ENCODE measurements at regions not wholly inside any gene's neighbourhood (a gene's known extent, or its start where the extent isn't known, plus 50 kb on each side); places are given as distances from the start of the nearest gene placed in this dataset.

DNA sequence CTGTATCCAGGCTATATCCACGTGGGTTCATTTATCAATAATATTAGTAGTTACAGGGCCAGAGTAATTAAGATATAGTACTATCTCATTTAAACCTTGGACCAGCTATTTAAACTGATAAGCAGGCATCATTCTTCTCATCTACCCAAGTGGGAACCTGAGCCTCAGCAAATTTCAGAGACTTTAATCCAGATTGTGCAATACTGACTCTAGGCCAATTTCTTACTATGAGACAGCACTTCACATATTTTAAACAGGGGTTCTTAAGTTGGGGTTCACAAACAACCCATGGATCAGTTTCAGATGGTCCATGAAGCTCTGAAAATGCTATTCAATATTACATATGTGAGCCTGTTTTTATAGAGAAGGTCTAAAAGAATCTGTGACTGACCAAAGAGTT is 302.7 kb upstream of the PSMD7 start:
- DNase-seq (ENCODE audit: low read depth) = no peak
- H3K4me3 ChIP-seq (ENCODE audit: low read depth, low read length) = no peak overlapping the region
- TF ChIP-seq, protein P1, sequence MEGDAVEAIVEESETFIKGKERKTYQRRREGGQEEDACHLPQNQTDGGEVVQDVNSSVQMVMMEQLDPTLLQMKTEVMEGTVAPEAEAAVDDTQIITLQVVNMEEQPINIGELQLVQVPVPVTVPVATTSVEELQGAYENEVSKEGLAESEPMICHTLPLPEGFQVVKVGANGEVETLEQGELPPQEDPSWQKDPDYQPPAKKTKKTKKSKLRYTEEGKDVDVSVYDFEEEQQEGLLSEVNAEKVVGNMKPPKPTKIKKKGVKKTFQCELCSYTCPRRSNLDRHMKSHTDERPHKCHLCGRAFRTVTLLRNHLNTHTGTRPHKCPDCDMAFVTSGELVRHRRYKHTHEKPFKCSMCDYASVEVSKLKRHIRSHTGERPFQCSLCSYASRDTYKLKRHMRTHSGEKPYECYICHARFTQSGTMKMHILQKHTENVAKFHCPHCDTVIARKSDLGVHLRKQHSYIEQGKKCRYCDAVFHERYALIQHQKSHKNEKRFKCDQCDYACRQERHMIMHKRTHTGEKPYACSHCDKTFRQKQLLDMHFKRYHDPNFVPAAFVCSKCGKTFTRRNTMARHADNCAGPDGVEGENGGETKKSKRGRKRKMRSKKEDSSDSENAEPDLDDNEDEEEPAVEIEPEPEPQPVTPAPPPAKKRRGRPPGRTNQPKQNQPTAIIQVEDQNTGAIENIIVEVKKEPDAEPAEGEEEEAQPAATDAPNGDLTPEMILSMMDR (IDR thresholded peaks at IDR 0.05; ENCODE audit: control insufficient read depth, extremely low read depth, insufficient read depth) = no peak

DNA sequence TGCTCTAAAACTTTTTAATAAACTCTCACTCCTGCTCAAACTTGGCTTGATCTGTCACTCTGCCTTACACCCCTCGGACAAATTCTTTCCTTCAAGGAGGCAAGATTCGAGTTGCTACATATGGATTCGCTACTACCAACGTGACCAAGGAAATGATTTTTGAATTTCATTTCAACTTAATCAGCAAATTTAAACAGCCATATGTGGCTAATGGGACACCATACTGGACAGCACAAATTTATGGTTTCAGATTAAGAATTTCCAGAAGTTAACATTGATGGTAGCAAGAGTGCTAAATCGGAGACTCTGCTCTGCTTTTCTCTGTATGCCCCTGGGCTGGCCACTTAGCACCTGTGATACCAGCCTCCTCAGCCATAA is 318.2 kb upstream of the PSMD7 start:
- no peak for DNase-seq (ENCODE audit: low read depth)
- H3K4me3 ChIP-seq (ENCODE audit: low read depth, low read length) = no peak overlapping the region
- TF ChIP-seq, protein P1 (IDR thresholded peaks at IDR 0.05; ENCODE audit: control insufficient read depth, extremely low read depth, insufficient read depth) = no peak

DNA sequence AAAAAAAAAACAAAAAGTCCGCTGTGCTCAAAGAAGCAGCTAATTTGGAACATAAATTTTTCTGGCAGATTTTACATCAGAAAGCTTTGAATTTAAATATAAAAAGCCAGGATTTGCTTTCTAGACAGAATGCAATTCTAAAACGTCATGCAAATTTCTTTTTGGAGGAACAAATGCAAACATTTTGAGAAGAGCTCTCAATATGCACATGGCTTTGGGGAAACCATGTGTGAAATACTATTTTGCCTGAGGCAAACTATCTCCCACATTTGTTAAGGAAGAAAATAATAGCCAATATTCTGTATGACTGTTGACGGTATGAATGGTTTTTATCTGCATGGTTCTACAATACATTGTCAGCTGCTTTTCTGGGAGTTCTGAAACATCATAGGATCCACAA is 320.0 kb upstream of the PSMD7 start:
- H3K4me3 ChIP-seq (ENCODE audit: low read depth, low read length) = no peak overlapping the region
- DNase-seq (ENCODE audit: low read depth) = no peak
- TF ChIP-seq, protein P1 (IDR thresholded peaks at IDR 0.05; ENCODE audit: control insufficient read depth, extremely low read depth, insufficient read depth) = no peak

DNA sequence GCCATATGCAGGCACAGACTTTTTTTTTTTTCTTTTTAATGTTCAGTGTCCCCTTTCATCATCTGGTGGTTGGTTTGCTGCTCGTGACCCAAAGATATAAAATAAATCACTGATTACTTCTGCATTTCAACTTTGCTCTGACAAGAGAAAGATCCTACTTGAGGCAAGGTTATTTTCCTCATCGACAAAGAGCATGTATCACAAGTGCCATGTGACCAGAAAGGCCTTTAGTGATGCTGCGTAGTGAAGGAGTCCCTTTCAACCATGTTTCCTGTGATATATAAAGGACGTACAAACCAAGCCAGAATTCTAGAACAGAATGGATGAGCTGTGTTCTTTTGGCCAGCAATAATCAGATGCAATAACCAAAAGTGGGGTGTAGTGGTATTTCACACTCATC is 323.4 kb upstream of the PSMD7 start:
- no peak overlapping the region for H3K4me3 ChIP-seq (ENCODE audit: low read depth, low read length)
- TF ChIP-seq, protein P1 (IDR thresholded peaks at IDR 0.05; ENCODE audit: control insufficient read depth, extremely low read depth, insufficient read depth) = no peak
- DNase-seq (ENCODE audit: low read depth) = no peak

DNA sequence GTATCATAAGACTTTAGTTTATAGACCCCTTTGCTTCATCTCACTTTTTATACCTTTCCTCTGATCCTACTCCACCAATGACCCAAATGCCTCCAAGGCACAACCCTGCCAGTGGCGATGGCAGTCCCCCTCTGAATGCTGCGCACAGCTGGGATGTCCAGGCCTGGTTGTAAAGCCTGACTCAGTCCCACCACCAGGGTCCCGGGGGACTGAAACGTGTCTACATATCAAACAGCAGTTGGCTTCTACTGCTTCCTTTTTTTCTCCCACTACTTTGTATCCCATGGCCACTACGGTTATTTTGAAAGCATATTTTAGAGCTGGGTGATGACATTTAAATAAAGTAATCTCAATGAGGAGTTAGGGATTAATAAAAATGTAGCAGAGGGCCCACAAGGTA is 329.8 kb upstream of the PSMD7 start:
- TF ChIP-seq, protein P1 (IDR thresholded peaks at IDR 0.05; ENCODE audit: control insufficient read depth, extremely low read depth, insufficient read depth) = no peak
- no peak for DNase-seq (ENCODE audit: low read depth)
- no peak overlapping the region for H3K4me3 ChIP-seq (ENCODE audit: low read depth, low read length)

DNA sequence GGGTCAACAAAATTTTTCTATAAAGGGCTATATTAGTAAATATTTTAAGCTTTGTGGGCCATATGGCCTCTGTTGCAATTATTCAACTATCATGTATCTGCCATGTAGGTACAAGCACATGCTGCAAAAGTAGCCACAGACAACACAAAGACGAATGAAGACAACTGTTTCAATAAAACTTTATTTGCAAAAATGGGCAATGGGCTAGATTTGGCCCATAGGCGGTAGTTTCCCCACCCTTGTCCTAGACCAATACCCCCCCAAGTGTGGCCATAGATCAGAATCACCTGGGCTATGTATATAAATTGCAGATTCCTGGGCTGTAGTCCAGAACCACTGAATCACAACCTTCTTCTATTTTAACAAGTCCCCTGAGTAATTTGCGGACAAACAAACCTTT is 331.0 kb upstream of the PSMD7 start:
- H3K4me3 ChIP-seq (ENCODE audit: low read depth, low read length) = no peak overlapping the region
- TF ChIP-seq, protein P1 (IDR thresholded peaks at IDR 0.05; ENCODE audit: control insufficient read depth, extremely low read depth, insufficient read depth) = no peak
- no peak for DNase-seq (ENCODE audit: low read depth)

DNA sequence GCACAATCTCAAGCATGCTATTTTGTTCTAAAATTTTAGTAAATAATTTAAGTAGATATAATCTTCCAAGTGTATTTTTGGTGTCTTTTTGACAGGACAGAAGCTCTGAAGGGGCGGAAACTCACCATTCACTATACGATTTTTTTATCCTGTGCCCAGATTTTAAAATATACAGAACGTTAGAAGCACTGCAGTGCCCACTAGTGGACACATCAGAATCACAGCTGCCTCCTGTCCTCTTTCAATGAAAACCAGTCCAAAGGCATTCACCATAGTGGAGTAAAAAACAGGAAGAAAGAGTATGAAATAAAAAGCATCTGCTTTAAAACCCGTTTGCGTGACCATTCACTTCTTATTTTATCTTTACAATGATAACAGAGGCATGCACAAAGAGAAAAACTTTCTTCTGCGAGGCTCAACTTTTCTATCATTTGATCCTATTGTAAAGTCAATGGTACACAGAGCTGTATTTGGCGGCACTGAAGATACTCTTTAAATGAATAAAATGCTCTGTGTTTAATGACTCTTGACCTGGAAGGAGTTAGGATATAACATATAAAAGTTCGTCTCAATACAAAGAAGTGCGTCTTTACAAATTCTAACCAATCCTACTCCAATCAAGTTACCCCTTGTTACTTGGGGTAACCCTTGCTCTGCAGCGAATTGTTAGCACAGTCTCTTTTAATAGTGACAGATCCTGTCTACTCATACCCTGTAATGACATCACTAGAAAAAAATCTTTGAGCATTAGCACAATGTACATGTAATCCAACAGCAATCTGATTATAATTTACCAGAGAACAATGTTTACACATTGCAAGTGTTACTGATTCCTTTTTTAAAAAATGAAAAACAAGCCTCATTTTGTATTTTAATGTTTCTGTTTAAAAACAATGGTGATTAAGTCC is 339.8 kb upstream of the PSMD7 start:
- TF ChIP-seq, protein P1 (IDR thresholded peaks at IDR 0.05; ENCODE audit: control insufficient read depth, extremely low read depth, insufficient read depth) = peak; percentile 80

More for the DNA sequence above, 339.8 kb upstream of the PSMD7 start:
- no peak overlapping the region for H3K4me3 ChIP-seq (ENCODE audit: low read depth, low read length)
- peak; percentile 21 for DNase-seq (ENCODE audit: low read depth)
